OCI-LY3 (cell line): ENCODE measurements at regions not wholly inside any gene's neighbourhood (a gene's known extent, or its start where the extent isn't known, plus 50 kb on each side); places are given as distances from the start of the nearest gene placed in this dataset.

Source experiments
- H2AFZ ChIP-seq: fragments of 200-600, 300-600 bp; shearing (Covaris generic); 2 replicates; pipeline ENCODE4 v1.6.0; 2014; ENCODE audit warnings: antibody characterized with exemption, low read depth, low read length
- H3K27ac ChIP-seq: fragments of 200-600, 300-600 bp; sonication (generic); 2 replicates; pipeline ENCODE4 v1.5.1; 2014; ENCODE audit warnings: mild to moderate bottlenecking, low read length, moderate library complexity, mixed read lengths
- H3K27me3 ChIP-seq: fragments of 200-600, 300-600 bp; sonication (generic); 2 replicates; pipeline ENCODE4 v1.6.1; 2014; ENCODE audit warnings: low read depth, low read length, mixed read lengths
- H3K36me3 ChIP-seq: fragments of 200-600, 300-600 bp; sonication (generic); replicated peaks from 2 replicates; pipeline ENCODE3; 2014; ENCODE audit warnings: low read depth, low read length, mixed read lengths
- H3K4me1 ChIP-seq: fragments of 300-600, 200-600 bp; sonication (generic); 2 replicates; pipeline ENCODE4 v1.6.1; 2014; ENCODE audit warnings: low read length, mixed read lengths
- H3K4me2 ChIP-seq: fragments of 200-600, 300-600 bp; sonication (generic); 2 replicates; pipeline ENCODE4 v1.6.1; 2014; ENCODE audit warnings: low read length, mixed read lengths
- H3K4me3 ChIP-seq: fragments of 300-600, 200-600 bp; sonication (generic); 2 replicates; pipeline ENCODE4 v1.5.1; 2014; ENCODE audit warnings: antibody characterized with exemption, mild to moderate bottlenecking, low read length, moderate library complexity
- H3K79me2 ChIP-seq: fragments of 300-600, 200-600 bp; shearing (Covaris generic); 2 replicates; pipeline ENCODE4 v1.6.1; 2014; ENCODE audit warnings: mild to moderate bottlenecking, low read length, mixed read lengths
- H3K9ac ChIP-seq: fragments of 300-600, 200-600 bp; shearing (Covaris generic); 2 replicates; pipeline ENCODE4 v1.6.0; 2014; ENCODE audit warnings: mild to moderate bottlenecking, low read length, moderate library complexity
- H3K9me3 ChIP-seq: fragments of 200-600, 300-600 bp; shearing (Covaris generic); 2 replicates; pipeline ENCODE4 v1.6.1; 2014; ENCODE audit warnings: low read length, mixed read lengths; ENCODE audit not compliant: insufficient read depth
- H4K20me1 ChIP-seq: fragments of 200-600, 300-600 bp; sonication (generic); 2 replicates; pipeline ENCODE4 v1.6.1; 2016; ENCODE audit warnings: low read length, mixed read lengths; ENCODE audit not compliant: insufficient read depth
- EZH2phosphoT487 ChIP-seq: fragments of 200-600 bp; shearing (Covaris generic); IDR thresholded peaks from 2 replicates; pipeline ENCODE4 v1.6.1; 2018; ENCODE audit warnings: antibody characterized with exemption, mixed run types, low read depth
- TF ChIP-seq, protein P1 (sequence below): fragments of 200-600, 300-600 bp; sonication (generic); IDR thresholded peaks from 2 replicates; pipeline ENCODE4 v1.5.1; 2014; ENCODE audit warnings: antibody characterized with exemption, low read length, low read depth

DNA sequence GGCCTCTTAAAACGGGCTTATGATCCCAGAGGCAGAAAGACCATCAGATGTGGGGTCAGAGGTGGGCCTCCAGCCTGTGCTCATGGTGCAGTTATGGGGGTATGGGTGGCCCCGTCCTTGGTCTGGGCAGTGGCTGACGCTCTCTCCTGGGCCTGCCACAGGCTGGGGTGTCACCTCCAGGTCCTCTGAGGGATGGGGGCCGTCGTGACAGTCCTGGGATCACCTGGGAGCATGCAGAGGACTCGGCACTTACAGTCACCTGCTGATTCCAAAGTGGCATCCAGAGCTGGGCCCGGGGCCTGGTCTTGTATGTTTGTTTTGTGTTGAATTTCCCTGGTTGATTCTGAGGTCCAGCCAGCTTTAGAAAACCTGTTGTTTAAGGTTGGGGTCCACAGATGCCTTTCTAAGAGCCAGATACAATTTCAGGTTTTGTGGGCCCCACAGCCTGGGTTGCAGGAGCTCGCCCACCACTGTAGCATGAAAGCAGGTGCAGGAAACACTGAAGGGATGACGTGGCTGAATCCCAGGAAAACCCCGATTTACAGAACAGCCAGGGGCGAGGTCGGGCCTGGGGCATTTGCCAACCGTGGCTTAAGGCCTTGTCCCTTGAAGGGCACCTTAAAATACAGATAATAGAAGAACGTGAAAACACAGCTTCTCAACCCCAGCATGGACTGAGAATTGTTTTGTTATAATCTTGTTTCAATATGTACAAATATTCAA lies 170.7 kb upstream of the PPP2R2D start:
- Histone ChIP-seq H4K20me1 (no peaks in the 10 kb centered on the region), H3K27me3 (no peaks in the 10 kb centered on the region), H3K9ac (no peak overlapping the region), H2AFZ (no peak overlapping the region), H3K79me2 (no peaks in the 10 kb centered on the region), H3K27ac (no peak overlapping the region), H3K9me3 (no peaks in the 10 kb centered on the region), H3K36me3 (no peaks in the 10 kb centered on the region), H3K4me1 (no peaks in the 10 kb centered on the region), H3K4me3 (no peak overlapping the region), H3K4me2 (no peak overlapping the region)
- TF ChIP-seq, protein P1, sequence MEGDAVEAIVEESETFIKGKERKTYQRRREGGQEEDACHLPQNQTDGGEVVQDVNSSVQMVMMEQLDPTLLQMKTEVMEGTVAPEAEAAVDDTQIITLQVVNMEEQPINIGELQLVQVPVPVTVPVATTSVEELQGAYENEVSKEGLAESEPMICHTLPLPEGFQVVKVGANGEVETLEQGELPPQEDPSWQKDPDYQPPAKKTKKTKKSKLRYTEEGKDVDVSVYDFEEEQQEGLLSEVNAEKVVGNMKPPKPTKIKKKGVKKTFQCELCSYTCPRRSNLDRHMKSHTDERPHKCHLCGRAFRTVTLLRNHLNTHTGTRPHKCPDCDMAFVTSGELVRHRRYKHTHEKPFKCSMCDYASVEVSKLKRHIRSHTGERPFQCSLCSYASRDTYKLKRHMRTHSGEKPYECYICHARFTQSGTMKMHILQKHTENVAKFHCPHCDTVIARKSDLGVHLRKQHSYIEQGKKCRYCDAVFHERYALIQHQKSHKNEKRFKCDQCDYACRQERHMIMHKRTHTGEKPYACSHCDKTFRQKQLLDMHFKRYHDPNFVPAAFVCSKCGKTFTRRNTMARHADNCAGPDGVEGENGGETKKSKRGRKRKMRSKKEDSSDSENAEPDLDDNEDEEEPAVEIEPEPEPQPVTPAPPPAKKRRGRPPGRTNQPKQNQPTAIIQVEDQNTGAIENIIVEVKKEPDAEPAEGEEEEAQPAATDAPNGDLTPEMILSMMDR: no peak
- TF ChIP-seq EZH2phosphoT487: no peak

- H4K20me1 ChIP-seq: no peaks in the 10 kb centered on the region
- no peak overlapping the region for H3K4me2 ChIP-seq
- H3K4me3 ChIP-seq: no peak overlapping the region
- H3K27ac ChIP-seq: no peak overlapping the region
- TF ChIP-seq, protein P1: no peak
- no peak for TF ChIP-seq EZH2phosphoT487
- H3K9me3 ChIP-seq: no peaks in the 10 kb centered on the region
- no peaks in the 10 kb centered on the region for H3K36me3 ChIP-seq
- H3K4me1 ChIP-seq: no peaks in the 10 kb centered on the region
- H3K79me2 ChIP-seq: no peaks in the 10 kb centered on the region
- H3K9ac ChIP-seq: no peak overlapping the region
- no peaks in the 10 kb centered on the region for H3K27me3 ChIP-seq
- no peak overlapping the region for H2AFZ ChIP-seq
Measured at GRCh38 chr10:131730771-131731497, 169.9 kb upstream of the PPP2R2D start.

DNA sequence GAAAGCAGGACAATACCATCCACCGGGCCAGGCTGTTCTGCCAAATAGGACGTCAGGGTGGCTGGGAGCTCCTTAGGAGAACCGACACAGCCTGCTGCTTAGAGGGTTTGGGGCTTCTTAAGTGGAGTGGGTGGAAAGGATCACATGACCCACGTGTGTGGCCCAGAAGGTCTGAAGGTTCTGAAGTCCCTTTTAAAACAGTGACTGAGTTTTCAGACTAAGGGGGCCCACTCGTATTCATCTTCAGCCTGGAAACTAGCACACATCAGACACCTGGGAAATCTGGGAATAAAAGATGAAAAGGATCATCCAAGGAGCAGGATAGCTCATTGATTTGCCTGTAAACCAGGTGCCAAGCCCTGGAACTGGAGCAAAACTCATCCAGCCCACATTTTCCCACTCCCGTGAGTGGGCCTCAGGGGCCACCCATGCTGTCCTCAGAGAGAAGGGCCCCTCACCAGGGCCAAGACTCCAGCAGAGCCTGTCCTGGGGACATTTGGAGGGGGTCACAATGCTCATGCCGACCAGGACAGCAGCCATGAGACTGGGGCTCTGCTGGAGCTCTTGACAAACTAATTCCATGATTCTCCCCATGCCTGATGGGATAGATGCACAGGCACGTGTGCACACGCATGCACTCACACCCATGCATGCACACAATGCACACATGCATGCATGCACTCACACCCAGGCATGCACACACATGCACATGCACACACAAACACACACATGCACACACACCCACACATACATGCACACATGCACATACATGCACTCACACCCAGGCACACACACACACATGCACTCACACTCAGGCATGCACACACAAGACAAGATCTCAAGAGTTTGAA lies 168.8 kb upstream of the PPP2R2D start:
- no peak overlapping the region for H3K9ac ChIP-seq
- no peak overlapping the region for H3K4me2 ChIP-seq
- no peaks in the 10 kb centered on the region for H4K20me1 ChIP-seq
- H3K27ac ChIP-seq: no peak overlapping the region
- no peaks in the 10 kb centered on the region for H3K79me2 ChIP-seq
- H3K4me1 ChIP-seq: no peaks in the 10 kb centered on the region
- no peak overlapping the region for H2AFZ ChIP-seq
- TF ChIP-seq EZH2phosphoT487: no peak
- TF ChIP-seq, protein P1: no peak
- H3K36me3 ChIP-seq: no peaks in the 10 kb centered on the region
- no peaks in the 10 kb centered on the region for H3K9me3 ChIP-seq
- H3K27me3 ChIP-seq: no peaks in the 10 kb centered on the region
- H3K4me3 ChIP-seq: no peak overlapping the region

DNA sequence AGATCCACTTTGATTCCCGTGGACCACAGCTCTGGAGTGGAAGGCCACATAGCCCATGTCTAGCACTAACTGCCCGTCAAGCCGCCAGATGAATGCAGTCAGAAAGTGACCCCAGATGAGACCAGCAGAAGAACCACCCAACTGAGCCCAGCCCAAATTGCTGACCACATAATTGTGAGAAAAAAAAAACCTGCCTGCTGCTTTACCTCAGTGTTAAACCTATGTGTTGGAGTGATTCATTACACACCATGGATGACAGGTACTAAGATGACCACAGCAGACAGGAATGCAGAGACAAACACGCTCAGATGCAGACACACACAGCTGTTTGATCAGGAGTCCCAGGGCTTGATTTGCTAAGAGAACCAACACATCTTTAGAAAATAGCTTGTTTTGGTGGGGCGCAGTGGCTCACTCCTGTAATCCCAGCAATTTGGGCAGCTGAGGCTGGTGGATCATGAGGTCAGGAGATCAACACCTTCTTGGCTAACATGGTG lies 168.1 kb upstream of the PPP2R2D start:
- Histone ChIP-seq H3K9ac (no peak overlapping the region), H3K36me3 (no peaks in the 10 kb centered on the region), H3K4me3 (no peak overlapping the region), H3K4me2 (no peak overlapping the region), H3K27ac (no peak overlapping the region), H2AFZ (no peak overlapping the region), H3K9me3 (no peaks in the 10 kb centered on the region), H3K4me1 (no peaks in the 10 kb centered on the region), H3K79me2 (no peaks in the 10 kb centered on the region), H3K27me3 (no peaks in the 10 kb centered on the region), H4K20me1 (no peaks in the 10 kb centered on the region)
- TF ChIP-seq EZH2phosphoT487: no peak
- TF ChIP-seq, protein P1: no peak
